Right renal cortex interstitium (tissue), 3 donors: ENCODE measurements at regions not wholly inside any gene's neighbourhood (a gene's known extent, or its start where the extent isn't known, plus 50 kb on each side); places are given as distances from the start of the nearest gene placed in this dataset.
A peak's percentile ranks its signal among the peaks of the same experiment; 100 is the strongest.

ENCODE experiments used
- DNase-seq, 3 donors: peaks; one replicate each; pipeline ENCODE4 v3.0.0-alpha.2; 2013; ENCODE audit warnings: low read depth in 3 of 3, low spot score in 2 of 3

DNA sequence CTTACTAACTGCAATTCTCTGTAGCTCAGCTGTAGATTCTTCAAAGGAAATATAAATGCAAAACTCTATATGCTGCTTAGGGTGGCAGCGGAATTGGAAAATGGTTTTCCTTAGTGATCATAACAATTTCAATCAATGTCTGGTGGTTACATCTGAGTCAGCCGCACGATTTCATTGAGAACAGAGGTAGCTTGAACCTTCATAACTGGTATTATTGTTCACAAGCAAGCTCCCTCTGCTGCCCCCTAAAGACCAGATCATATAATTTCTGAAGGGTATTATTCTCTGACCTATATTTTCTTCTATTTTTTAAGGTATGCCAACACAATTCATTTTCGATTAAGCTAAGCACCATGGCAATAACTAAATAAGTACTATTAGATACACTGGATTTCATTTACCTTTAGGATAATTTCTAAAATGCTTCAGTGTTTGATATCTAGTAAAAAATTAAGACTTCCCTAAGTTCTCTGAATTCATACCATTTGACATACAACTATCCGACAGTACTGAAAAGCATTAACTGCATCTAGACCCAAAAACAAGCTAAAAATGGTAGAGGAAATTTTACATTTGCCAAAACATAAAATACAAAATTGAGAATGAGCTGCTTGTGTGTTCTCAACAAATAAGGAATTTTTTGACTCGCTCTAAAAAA, 181.1 kb upstream of the SPEF2 start:
- DNase-seq, result peak in 2 of 3 donors; percentile 6 to 7

DNA sequence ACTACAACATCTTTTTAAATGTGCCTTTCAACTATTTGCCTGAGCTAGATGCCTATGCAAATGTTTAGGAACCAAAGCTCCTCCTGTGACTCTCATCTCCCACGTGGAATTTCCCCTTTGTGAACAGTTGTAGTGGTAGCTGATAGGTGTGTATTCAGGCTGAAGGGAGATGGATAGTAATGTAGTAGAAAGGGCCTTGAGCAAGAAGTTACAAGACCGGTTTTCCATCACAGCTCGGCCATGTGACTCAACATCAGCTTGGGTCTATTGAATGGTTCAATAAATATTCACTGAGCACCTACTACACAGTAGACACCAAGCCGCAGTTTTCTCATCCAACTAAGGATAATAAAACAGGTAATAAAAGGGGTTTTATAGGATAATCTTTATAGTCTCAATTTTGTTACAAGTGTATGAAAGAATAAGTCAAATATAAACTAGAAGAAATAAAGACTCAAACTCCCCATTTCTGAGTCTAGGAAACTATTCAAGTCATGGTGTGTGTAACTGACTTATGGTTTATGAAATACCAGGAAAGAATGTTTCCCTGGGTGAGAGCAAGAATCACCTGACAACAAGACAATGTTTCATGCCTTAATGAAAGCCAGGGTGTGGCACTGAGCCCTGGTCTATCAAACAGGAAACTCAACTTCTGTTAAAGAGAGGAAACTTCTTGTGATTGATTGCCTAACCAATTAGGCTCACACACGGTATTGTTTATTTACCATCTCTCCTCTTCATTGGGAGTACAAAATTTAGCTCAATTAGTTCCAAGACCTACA, 187.1 kb upstream of the SPEF2 start:
- no peak for DNase-seq

DNA sequence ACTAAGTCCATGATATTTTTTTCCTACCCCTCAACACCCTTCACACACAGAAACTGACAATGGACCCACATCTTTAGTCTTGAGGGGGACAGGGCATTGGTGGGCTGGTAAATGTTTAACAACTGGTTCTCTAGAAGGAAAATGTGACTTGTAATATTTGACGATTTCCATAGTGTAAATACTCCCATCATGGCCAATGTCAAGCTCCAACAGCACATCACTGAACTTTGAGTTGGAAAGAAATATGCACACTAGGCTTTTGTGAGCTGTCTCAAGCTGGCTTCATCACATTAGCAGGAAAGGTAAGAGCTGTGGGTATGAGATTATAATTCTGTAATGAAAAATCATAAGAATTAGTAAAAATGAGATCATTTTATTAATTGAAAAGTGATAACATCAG, 189.9 kb upstream of the PRLR start:
- DNase-seq, result no peak

DNA sequence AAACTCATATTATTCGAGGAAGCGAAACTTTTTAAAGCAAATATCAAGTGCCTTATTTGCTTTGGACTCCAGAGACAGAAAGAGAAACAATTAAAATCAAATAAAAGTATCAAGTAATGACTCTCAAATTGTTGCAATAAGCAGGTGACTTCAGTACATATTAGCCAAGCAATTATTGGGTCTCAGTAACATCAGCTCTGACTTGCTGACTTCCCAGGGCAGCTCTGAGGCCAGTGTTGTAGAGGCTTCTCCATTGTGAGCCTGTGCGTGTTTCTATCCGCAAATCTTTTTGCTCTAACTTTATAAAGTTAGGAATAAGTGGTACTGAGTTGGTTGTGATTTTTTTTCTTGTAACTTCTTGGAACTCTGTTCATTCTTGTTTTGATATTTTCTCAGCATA, 186.8 kb upstream of the PRLR start:
- DNase-seq, result no peak

DNA sequence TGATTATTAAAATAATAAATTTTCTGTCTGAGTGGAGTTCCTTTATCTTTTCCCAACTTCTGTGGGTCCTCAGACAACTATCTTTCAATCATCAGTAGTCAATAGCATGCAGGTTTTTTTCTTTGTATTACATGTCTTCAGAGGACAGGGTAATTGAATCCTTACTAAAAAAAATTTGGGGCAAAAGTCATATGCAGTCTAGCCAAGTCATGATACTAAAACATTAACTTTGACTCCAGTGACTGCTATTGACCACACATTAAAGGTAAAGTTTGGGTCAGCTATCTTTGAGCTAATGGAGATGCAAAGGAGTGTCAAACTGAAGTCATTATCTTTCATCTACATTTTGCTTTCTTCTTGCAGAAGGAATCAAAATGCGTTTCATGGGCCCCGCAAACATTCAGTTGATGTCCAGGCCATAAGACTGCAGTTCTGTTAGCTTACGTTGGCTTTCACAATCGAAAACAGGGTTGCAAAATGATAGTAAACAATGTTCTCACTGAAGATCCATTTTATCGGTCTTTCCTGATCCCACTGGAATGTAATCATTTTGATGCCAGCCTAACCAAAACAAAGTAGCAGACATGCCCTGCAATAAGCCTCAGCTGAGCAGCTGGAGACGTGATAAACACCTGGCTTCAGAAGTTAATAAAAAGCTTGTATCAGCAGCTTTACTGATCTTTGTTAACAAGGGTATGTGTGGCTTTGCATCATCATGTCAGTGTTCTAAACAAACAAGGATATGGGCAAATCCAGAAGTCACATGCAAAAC, 186.1 kb upstream of the PRLR start:
- no peak for DNase-seq

DNA sequence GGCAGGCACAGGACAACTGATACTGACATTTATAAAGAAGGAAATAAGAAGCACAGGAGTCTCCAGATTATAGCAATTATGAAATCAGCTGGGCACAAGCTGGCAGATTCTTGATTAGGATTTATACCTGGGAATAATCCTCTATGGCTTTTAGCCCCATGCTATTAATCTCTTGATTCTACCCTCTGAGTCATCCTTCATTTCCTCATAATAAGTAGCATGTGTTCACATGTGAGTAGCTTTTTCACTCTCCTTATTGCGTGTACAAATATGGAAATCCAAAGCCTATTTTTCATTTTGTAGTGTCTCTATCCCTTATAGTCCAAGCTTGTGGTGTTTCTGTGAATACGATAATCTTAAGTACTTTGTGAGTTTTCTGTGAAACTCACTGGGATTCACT, 185.0 kb upstream of the PRLR start:
- DNase-seq, result no peak

DNA sequence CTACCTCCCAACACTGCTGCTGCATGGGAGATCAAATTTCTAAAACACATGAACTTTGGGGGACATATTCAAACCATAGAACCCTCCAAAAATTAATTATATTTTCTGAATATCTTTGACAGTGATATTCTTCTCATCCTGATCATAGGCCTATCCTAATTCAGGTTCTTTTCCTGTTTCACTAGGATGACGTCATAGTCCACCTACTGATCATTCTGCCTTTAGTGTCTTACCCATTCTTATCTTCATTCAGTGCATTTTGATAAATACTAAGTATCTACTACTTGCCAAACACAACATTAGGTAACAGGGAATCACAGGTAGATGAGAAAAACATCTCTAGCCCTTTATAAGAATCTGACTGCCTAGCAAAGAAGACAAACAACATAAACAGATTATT, 179.1 kb upstream of the PRLR start:
- DNase-seq, result no peak

DNA sequence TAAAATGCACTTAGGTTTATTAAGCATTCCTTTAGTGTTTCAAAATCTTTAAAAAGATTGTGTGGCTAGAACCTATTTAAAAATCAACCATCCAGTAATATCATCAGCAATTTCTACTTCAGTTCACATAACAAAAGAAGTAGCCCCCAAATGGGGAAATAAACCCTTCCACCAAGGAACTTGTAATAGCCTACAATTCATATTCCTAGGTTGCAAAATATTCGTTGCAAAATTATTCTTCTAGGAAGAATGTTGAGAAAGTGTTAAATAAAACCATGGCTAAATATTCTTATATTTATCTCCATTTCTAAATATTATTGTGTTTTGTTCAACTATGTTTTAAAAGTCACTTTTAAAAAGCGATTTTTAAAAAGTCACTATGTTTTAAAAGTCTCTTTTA, 177.9 kb upstream of the PRLR start:
- DNase-seq, result no peak

DNA sequence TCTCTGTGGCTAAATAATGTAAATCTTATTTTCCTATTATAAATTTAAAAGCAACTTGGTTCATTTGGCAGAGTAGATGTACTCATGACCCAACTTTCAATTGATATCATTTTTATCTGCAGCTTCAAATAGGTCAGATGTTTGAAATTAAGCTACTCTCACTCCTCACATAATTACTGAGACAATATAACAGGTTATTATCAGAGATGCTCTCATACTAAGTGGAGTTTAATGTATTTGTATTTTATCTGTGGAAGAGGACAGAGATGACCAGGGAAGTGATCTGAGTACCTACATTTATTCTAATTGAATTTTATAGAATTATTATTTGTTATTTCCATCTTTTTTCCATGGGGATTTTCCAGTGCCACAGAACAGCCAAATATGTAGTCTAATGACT, 177.4 kb upstream of the PRLR start:
- no peak for DNase-seq

DNA sequence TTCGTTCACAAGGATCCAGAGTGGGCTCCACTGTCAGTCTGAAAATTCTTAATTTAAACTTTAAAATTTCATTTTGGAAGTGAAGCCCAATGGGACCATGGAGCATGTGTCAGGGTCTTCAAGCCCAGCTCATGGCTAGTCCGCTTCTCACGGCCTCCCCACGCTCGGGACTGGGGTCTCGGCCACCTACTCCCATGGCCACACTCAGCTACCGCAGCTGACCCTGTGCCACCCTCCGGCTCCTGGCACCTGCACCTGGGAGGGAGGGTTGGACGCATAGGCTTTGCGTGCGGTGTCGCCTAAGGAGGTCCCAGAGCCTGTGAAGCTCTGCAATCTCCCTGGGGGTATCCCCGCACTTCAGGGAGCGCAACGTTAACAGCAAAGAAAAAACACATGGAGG, 175.7 kb upstream of the PRLR start:
- no peak for DNase-seq

DNA sequence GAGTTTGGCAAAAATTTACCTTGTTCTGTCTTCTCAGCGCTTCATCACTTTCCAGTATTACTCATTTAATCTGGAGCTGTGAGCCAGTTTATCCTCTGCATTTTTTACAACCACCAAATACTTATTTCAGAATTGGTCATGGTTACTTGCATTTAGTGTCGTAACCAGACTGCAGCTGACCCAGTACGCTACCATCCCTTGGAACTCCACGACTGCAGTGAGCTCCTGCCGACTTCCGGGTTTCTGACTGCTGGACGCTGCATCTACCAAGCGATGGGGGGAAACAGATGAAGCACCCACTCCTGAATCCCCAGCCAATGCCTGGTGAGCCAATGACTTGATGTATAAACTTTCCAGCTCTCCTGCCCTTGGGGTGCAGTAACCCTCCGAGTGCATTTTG, 174.4 kb upstream of the PRLR start:
- DNase-seq, result no peak

DNA sequence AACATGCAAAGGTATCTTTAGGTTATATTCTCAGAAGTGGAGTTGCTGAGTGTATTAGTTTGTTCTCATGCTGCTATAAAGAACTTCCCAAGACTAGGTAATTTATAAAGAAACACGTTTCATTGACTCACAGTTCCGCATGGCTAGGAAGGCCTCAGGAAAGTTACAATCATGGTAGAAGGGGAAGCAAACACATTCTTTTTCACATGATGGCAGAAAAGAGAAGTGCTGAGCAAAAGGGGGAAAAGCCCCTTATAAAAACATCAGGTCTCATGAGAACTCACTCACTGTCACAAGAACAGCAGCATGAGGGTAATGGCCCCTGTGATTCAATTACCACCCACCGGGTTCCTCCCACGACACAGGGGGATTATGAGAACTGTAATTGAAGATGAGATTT, 163.6 kb upstream of the PRLR start:
- no peak for DNase-seq

DNA sequence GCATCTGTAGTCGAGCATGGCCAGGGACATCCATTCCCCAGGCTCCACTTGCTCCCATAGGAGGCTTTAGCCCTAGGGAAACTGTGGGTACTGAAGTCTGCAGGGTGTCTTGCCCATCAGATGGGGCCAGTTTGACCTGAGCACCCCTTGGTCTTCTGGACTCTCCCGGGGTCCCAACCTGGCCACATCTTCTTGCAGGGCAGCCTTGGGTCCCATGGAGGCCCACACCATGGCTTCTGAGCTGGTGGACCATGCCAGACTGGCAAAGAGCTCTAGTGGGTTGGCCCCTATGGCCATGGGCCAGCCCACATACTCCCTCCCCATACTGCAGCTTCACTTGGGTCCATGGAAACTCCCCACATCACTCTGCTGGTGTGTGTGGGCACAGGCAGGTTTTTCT, 154.4 kb upstream of the PRLR start:
- DNase-seq, result no peak

DNA sequence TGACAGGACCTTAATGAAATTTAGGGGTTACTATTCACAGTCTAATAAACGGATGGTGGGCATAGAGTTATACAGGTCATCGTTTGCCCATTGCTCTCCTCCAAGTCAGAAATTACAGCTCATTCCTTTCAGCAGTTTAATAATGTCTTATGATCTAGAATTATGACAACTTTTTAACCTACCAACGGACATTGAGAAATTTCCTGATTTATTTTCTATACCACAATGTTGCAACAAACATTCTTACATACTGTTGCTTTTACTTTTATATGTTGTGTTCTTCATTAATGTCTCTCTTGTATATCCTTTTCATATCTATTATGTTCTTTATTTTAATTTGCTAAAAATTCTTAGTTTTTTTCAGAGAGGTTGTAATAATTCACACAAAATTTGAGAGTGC, 152.8 kb upstream of the PRLR start:
- DNase-seq, result no peak

DNA sequence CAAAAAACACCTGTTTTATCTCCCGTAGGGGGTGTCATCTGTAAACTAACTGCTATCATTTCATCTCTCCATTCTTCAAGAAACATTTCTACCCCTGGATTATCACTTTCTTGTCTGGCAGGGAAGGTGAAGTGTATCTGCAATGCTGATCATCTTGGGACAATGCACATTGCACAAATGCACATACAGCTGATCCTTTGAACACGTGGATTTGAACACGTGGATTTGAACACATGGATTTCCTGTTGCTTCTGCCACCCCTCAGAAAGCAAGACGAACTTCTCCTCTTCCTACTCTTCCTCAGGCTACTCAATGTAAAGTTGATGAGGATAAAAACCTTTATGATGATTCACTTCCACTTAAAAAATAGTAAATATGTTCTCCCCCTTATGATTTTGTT, 147.4 kb upstream of the PRLR start:
- DNase-seq, result no peak

DNA sequence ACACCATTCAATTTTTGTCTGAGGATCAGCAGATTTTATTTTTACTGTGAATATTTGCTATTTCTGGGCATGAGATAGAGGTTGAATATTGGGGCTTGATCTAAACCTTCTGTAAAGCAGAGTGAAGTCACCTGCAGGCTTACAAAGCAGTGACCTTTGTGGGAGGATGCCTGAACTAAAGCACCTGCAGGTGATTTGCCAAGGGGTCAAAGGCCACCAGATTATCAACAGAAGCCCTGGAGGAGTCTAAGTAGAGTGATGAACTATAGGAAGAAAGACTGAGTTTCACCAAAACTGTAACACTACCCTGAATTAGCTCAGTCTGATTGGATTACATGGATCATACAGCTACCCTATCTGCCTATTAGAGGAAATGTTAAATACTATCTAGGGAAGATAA, 144.3 kb upstream of the PRLR start:
- DNase-seq, result no peak

DNA sequence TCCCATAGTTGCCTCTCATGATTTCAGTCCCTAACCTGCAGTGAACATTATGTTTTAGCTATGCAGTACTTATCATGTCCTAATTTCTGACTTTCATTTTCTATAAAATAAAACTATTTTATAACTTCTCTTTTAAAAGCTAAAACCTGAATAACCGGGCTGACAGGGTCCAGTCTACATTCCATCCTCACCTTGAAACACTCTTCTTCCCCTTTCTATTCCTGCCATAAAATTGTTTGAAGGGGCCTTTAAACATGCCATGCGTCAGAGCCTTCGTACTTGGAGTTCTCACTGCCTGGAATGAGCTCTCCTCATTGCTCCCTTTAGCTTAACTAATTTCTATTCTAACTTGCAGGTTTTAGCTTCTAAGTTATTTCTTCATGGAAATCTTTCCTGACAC, 143.0 kb upstream of the PRLR start:
- no peak for DNase-seq

DNA sequence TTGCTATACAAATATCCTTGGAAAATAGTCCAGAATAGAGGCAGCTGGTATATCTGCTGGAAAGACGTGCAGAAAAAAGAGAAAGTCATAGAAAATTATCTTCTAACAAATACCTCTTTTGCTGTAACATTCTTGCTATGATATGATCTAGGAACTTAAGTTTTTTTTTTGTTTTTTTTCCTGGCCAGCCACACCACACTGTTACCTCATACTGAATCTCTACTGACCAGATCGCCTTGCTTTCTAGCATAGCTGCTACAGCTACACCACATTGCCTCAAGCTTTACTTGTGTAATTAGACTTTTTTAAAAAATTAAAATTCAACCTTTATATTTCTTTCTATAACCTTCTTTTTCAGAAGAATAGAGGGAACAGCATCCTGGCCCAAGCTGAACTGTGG, 142.2 kb upstream of the PRLR start:
- no peak for DNase-seq

DNA sequence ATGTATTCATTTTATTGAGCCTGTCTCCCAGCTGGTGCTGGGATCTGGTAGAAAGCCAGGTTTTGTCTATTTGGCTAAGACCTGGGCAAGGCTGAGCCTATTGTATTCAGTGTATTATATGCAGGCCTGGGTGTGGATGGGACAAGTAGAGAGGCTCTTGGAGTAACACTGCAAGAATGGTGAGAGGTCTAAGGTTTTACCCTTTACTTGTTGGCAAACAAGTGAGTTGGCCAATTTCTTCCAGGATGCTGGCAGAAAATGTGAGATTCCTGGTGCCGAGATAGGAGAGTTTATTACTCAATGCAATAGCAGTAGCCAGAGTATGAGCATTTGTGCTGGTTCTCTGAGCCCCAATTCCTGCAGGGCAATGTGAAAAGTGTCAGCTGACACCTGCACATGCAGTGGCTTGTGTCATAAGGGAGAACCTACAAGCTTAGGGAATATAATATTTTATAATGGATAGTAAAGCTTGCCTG, 141.7 kb upstream of the PRLR start:
- no peak for DNase-seq

DNA sequence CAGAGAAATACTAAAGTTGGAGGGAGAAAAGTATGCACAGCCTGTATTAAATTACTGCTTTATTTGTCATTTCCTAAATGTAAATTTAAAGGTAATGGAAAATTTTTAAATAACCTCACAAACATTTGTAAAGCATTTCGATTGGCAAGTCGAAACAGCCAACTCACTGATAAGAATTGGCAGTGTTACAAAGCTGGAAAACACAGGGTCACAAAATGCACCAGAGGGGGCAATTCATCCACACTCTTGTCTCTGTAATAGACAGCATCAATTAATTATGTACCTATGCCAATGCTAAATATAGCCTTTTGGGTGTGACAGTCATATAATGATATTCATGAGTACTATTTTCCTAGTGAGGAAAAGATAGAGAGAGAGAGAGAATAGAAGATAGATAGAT, 140.6 kb upstream of the PRLR start:
- DNase-seq, result no peak

DNA sequence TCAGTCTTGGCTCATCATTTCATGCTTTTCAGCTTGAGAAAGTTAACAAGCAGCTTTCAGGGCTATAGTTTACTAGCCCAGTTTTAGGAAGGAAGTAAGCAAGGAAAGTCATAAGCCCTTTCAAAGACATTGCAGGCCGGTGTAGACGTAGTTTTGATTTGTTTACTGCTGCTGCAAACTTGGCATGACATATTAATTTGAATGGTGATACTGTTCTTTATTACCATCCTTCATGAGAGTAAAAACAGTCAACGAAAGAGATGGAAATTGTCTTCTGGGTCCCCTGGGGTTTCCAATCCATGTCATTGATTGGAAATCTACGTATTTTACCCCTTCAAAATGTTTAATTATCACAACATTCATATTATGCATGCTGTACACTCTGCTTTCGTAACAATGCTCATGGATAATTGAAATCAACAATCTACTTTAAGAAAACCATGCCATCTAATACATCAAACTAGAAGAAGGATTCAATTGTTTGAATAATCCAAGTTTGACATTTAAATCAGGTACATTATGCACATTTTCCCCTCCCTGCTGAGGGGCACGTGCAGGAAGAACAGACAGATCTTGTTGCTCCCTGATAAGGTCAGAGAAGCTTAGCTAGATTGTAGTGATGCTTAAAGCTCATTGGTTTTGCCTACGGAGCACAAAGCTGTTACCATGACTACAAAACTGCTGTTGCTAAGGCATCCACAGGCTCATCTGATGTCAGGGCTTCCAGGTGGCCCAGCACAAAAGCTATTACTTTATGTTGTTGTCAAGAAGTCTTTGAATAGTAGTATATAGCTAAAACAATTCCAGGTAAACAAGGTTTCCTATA, 139.9 kb upstream of the PRLR start:
- DNase-seq, result no peak
